Suprapubic skin (tissue), 4 donors: ENCODE measurements at regions not wholly inside any gene's neighbourhood (a gene's known extent, or its start where the extent isn't known, plus 50 kb on each side); places are given as distances from the start of the nearest gene placed in this dataset.

Experiments used
- CTCF ChIP-seq, 2 donors: fragments of 200-600 bp in 1 of 2; fragments of 450-650 bp in 1 of 2; sonication (generic) in 1 of 2; IDR thresholded peaks; one replicate each; pipeline ENCODE4 v1.5.1; 2016 to 2019; ENCODE audit warnings: antibody characterized with exemption in 2 of 2, mild to moderate bottlenecking in 1 of 2, moderate library complexity in 1 of 2
- EP300 ChIP-seq: sonication (generic); formaldehyde crosslinking; IDR thresholded peaks from one replicate; pipeline ENCODE4 v1.6.1; 2017; ENCODE audit warnings: antibody characterized with exemption
- POLR2A ChIP-seq, 2 donors: fragments of 450-650 bp; IDR thresholded peaks; one replicate each; pipeline ENCODE4 v1.6.1; 2017; ENCODE audit warnings: antibody characterized with exemption in 2 of 2, mild to moderate bottlenecking in 2 of 2, moderate library complexity in 2 of 2
- POLR2AphosphoS5 ChIP-seq, 3 donors: sonication (generic); formaldehyde crosslinking; IDR thresholded peaks; one replicate each; pipeline ENCODE4 v1.6.1; 2017; ENCODE audit warnings: antibody characterized with exemption in 3 of 3

- TF ChIP-seq CTCF (IDR thresholded peaks at IDR 0.05) (no peak), POLR2AphosphoS5 (IDR thresholded peaks at IDR 0.05) (no peak), POLR2A (IDR thresholded peaks at IDR 0.05) (no peak), EP300 (no peak)
Observed at GRCh38 chr7:145692237-145692950, 424.2 kb upstream of the CNTNAP2 start.
